Prostate gland (tissue), 2 donors: ENCODE measurements at regions not wholly inside any gene's neighbourhood (a gene's known extent, or its start where the extent isn't known, plus 50 kb on each side); places are given as distances from the start of the nearest gene placed in this dataset.

Experiments
- POLR2A ChIP-seq: fragments of 450-650 bp; IDR thresholded peaks from one replicate; pipeline ENCODE4 v1.6.1; 2016; ENCODE audit warnings: antibody characterized with exemption, mild to moderate bottlenecking
- TF ChIP-seq, protein P1 (sequence below), 4 experiments: fragments of 200-600 bp in 2 of 4; fragments of 450-650 bp in 2 of 4; sonication (generic) in 2 of 4; IDR thresholded peaks; 1 replicate in 3 of 4; 2 replicates in 1 of 4; pipeline ENCODE4 v1.5.1; 2016 to 2019; ENCODE audit warnings: antibody characterized with exemption in 4 of 4, mild to moderate bottlenecking in 2 of 4, moderate library complexity in 2 of 4

- no peak for TF ChIP-seq POLR2A
- TF ChIP-seq, protein P1, sequence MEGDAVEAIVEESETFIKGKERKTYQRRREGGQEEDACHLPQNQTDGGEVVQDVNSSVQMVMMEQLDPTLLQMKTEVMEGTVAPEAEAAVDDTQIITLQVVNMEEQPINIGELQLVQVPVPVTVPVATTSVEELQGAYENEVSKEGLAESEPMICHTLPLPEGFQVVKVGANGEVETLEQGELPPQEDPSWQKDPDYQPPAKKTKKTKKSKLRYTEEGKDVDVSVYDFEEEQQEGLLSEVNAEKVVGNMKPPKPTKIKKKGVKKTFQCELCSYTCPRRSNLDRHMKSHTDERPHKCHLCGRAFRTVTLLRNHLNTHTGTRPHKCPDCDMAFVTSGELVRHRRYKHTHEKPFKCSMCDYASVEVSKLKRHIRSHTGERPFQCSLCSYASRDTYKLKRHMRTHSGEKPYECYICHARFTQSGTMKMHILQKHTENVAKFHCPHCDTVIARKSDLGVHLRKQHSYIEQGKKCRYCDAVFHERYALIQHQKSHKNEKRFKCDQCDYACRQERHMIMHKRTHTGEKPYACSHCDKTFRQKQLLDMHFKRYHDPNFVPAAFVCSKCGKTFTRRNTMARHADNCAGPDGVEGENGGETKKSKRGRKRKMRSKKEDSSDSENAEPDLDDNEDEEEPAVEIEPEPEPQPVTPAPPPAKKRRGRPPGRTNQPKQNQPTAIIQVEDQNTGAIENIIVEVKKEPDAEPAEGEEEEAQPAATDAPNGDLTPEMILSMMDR (IDR thresholded peaks at IDR 0.05), result no peak
Measured at GRCh38 chr12:25361511-25361910, 110.8 kb upstream of the KRAS start.
